Esophagus muscularis mucosa (tissue), 4 donors: ENCODE measurements at regions not wholly inside any gene's neighbourhood (a gene's known extent, or its start where the extent isn't known, plus 50 kb on each side); places are given as distances from the start of the nearest gene placed in this dataset.

Source experiments
- DNase-seq: peaks from one replicate; pipeline ENCODE4 v3.0.0-alpha.2; 2017; ENCODE audit errors: extremely low spot score
- H3K27ac ChIP-seq, 4 donors: fragments of 200-600 bp; sonication (generic); replicated peaks in 1 of 4; 1 replicate in 3 of 4; 2 replicates in 1 of 4; pipeline ENCODE4 v1.5.1; 2016 to 2019; ENCODE audit warnings: mild to moderate bottlenecking in 1 of 4
- H3K27me3 ChIP-seq, 4 donors: fragments of 200-600 bp; sonication (generic); one replicate each; pipeline versions ENCODE4 v1.5.1 to v1.6.0; 2016 to 2019
- H3K36me3 ChIP-seq, 4 donors: fragments of 200-600 bp; sonication (generic); one replicate each; pipeline ENCODE4 v1.5.1; 2016 to 2019
- H3K4me1 ChIP-seq, 4 donors: fragments of 200-600 bp; sonication (generic); one replicate each; pipeline ENCODE4 v1.5.1; 2016 to 2019
- H3K4me3 ChIP-seq, 4 donors: fragments of 200-600 bp; sonication (generic); 1 replicate in 2 of 4; 2 replicates in 2 of 4; pipeline ENCODE4 v1.5.1; 2016 to 2019; ENCODE audit warnings: mild to moderate bottlenecking in 4 of 4, moderate library complexity in 1 of 4
- H3K9me3 ChIP-seq, 4 donors: fragments of 200-600 bp; sonication (generic); 1 replicate in 3 of 4; 2 replicates in 1 of 4; pipeline ENCODE4 v1.5.1; 2016 to 2019
- EP300 ChIP-seq: sonication (generic); formaldehyde crosslinking; IDR thresholded peaks from one replicate; pipeline ENCODE4 v1.6.1; 2017; ENCODE audit warnings: antibody characterized with exemption
- POLR2A ChIP-seq: fragments of 450-650 bp; IDR thresholded peaks from one replicate; pipeline ENCODE4 v1.6.1; 2017; ENCODE audit warnings: antibody characterized with exemption, moderate library complexity, mild to moderate bottlenecking, low read depth
- POLR2AphosphoS5 ChIP-seq, 2 donors: sonication (generic); formaldehyde crosslinking; IDR thresholded peaks; one replicate each; pipeline ENCODE4 v1.6.1; 2017; ENCODE audit warnings: antibody characterized with exemption in 2 of 2
- WGBS: methylation state at CpG from one replicate; pipeline ENCODE4 v1.1.5; 2018; 5-methylcytosine and 5-hydroxymethylcytosine counted together
- intact Hi-C: fragments of 100-400 bp; cut with DNase I; formaldehyde crosslinking; loops from one replicate; pipeline ENCODE4 v1.15.1; 2023
- TF ChIP-seq, protein P1 (sequence below), 3 experiments: fragments of 200-600 bp in 2 of 3; fragments of 450-650 bp in 1 of 3; sonication (generic) in 2 of 3; IDR thresholded peaks; one replicate each; pipeline ENCODE4 v1.5.1; 2017 to 2019; ENCODE audit warnings: antibody characterized with exemption in 3 of 3, mild to moderate bottlenecking in 2 of 3, moderate library complexity in 1 of 3

- no peak overlapping the region for H3K4me3 ChIP-seq
- WGBS, result 38% methylated on average over 4 of the region's 4 CpGs
- peaks cover 0 to 19% (median 12%) of the 10 kb centered on the region in 4 donors for H3K4me1 ChIP-seq
- intact Hi-C loops, result no loop called here
- H3K9me3 ChIP-seq, result no peaks in the 10 kb centered on the region
- DNase-seq, result peak; percentile 37
- peaks cover 0 to 15% (median 0%) of the 10 kb centered on the region in 4 donors for H3K27me3 ChIP-seq
- no peaks in the 10 kb centered on the region for H3K36me3 ChIP-seq
- TF ChIP-seq, protein P1, sequence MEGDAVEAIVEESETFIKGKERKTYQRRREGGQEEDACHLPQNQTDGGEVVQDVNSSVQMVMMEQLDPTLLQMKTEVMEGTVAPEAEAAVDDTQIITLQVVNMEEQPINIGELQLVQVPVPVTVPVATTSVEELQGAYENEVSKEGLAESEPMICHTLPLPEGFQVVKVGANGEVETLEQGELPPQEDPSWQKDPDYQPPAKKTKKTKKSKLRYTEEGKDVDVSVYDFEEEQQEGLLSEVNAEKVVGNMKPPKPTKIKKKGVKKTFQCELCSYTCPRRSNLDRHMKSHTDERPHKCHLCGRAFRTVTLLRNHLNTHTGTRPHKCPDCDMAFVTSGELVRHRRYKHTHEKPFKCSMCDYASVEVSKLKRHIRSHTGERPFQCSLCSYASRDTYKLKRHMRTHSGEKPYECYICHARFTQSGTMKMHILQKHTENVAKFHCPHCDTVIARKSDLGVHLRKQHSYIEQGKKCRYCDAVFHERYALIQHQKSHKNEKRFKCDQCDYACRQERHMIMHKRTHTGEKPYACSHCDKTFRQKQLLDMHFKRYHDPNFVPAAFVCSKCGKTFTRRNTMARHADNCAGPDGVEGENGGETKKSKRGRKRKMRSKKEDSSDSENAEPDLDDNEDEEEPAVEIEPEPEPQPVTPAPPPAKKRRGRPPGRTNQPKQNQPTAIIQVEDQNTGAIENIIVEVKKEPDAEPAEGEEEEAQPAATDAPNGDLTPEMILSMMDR (IDR thresholded peaks at IDR 0.05), result no peak
- TF ChIP-seq POLR2A (no peak), POLR2AphosphoS5 (IDR thresholded peaks at IDR 0.05) (no peak), EP300 (no peak)
- H3K27ac ChIP-seq, result no peak overlapping the region
These were observed 187.9 kb upstream of the LYSMD4 start for GRCh38 chr15:99921101-99921500.

DNA sequence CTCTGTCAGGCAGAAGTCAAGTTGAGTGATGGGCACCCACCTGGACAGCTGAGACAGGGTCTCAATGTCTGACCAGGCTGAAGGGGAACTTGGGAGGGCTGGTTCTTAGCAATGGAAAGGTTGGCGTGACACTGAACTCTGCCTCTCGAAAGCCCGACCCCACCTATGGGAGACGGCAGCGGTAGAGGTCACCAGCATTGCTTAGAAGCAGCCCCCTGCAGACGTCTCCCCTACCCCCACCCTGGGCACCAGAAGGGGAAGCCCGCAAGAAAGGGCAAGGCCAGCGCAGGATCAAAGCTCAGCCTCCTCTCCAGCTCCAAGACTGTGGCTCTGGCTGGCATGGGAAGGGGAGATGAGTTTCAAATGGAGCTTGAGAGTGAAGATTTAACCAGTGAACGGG is 184.8 kb upstream of the LYSMD4 start:
- intact Hi-C loops, result no loop called here
- Histone ChIP-seq H3K4me3 (no peak overlapping the region), H3K27ac (no peak overlapping the region), H3K27me3 (peaks cover 0 to 15% (median 0%) of the 10 kb centered on the region in 4 donors), H3K36me3 (no peaks in the 10 kb centered on the region), H3K4me1 (peaks cover 0 to 15% (median 8%) of the 10 kb centered on the region in 4 donors), H3K9me3 (no peaks in the 10 kb centered on the region)
- 88% methylated on average over 9 of the region's 9 CpGs for WGBS
- no peak for TF ChIP-seq EP300
- TF ChIP-seq, protein P1 (IDR thresholded peaks at IDR 0.05), result no peak
- TF ChIP-seq POLR2A, result no peak
- TF ChIP-seq POLR2AphosphoS5 (IDR thresholded peaks at IDR 0.05), result no peak
- DNase-seq, result peak; percentile 87

DNA sequence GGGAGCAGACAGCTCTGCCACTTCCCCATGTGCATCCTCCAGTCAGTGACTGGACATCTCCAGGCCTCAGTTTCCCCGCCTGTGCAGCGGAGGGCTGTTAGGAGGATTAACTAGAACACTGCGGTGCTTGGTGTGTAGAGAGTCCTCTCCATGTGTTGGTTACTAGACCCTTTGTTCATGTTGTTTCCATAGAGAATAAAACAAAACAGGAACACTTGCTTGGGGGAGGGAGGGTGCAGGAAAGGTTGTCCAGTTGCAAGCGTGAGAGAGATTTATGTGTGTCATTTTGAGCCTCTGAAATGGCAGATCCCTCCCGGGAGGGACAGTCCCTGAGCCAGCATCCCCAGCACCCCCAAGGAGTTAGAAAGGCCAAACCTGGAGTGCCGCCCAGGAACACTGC is 184.0 kb upstream of the LYSMD4 start:
- Histone ChIP-seq H3K4me1 (peaks cover 0 to 15% (median 8%) of the 10 kb centered on the region in 4 donors), H3K36me3 (no peaks in the 10 kb centered on the region), H3K27me3 (peaks cover 0 to 15% (median 0%) of the 10 kb centered on the region in 4 donors), H3K27ac (no peak overlapping the region), H3K9me3 (no peaks in the 10 kb centered on the region), H3K4me3 (no peak overlapping the region)
- intact Hi-C loops, result no loop called here
- WGBS, result 55% methylated on average over 6 of the region's 6 CpGs
- DNase-seq, result no peak
- TF ChIP-seq, protein P1 (IDR thresholded peaks at IDR 0.05), result no peak
- TF ChIP-seq POLR2A, result no peak
- no peak for TF ChIP-seq POLR2AphosphoS5 (IDR thresholded peaks at IDR 0.05)
- TF ChIP-seq EP300, result no peak

DNA sequence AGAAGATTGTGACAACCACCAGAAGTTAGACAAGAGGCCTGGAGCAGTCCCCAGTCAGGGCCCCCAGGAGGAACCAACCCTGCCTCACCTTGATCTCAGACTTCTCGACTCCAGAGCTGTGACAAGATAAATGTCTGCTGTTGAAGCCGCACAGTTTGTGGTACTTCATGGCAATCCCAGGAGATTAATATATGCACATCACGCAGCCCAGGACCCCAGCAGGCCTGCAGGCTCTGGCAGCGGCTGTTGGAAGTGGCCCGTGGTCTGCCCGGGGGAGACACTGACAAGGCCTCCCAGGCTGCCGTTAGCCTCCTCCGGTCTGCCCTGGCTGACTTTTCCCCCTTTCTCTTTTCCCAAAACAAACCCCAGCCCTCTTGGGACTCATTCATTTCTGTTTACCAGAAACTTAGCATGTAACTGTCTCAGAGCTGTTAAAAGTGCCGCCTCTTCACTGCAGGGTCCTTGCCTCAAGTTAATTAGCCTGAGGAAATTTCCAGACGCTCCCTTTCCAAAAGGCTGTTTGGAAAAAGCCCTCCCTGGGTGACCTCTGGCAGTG is 183.5 kb upstream of the LYSMD4 start:
- intact Hi-C loops, result no loop called here
- WGBS, result 66% methylated on average over 7 of the region's 10 CpGs
- H3K4me1 ChIP-seq, result peaks cover 0 to 15% (median 8%) of the 10 kb centered on the region in 4 donors
- DNase-seq, result no peak
- H3K9me3 ChIP-seq, result no peaks in the 10 kb centered on the region
- H3K27ac ChIP-seq, result no peak overlapping the region
- H3K4me3 ChIP-seq, result no peak overlapping the region
- peaks cover 0 to 15% (median 0%) of the 10 kb centered on the region in 4 donors for H3K27me3 ChIP-seq
- TF ChIP-seq POLR2A (no peak), EP300 (no peak), POLR2AphosphoS5 (IDR thresholded peaks at IDR 0.05) (no peak)
- no peaks in the 10 kb centered on the region for H3K36me3 ChIP-seq

GRCh38 chr15:99914723-99915122 is 181.5 kb upstream of the LYSMD4 start:
- Histone ChIP-seq H3K9me3 (no peaks in the 10 kb centered on the region), H3K27me3 (peaks cover 0 to 15% (median 0%) of the 10 kb centered on the region in 4 donors), H3K4me3 (no peak overlapping the region), H3K4me1 (peaks cover 0 to 15% (median 8%) of the 10 kb centered on the region in 4 donors), H3K27ac (no peak overlapping the region), H3K36me3 (no peaks in the 10 kb centered on the region)
- peak; percentile 19 for DNase-seq
- intact Hi-C loops, result no loop called here
- TF ChIP-seq POLR2AphosphoS5 (IDR thresholded peaks at IDR 0.05) (no peak), POLR2A (no peak), EP300 (no peak)
- TF ChIP-seq, protein P1 (IDR thresholded peaks at IDR 0.05), result no peak
- 91% methylated on average over 3 of the region's 3 CpGs for WGBS
